ENCODE measurements at regions not wholly inside any gene's neighbourhood (a gene's known extent, or its start where the extent isn't known, plus 50 kb on each side); places are given as distances from the start of the nearest gene placed in this dataset.
"Not testable (repeated sequence)": the region's sequence is repeated elsewhere in the genome, so short reads cannot be mapped to it uniquely, and the experiment has no call there.

DNA sequence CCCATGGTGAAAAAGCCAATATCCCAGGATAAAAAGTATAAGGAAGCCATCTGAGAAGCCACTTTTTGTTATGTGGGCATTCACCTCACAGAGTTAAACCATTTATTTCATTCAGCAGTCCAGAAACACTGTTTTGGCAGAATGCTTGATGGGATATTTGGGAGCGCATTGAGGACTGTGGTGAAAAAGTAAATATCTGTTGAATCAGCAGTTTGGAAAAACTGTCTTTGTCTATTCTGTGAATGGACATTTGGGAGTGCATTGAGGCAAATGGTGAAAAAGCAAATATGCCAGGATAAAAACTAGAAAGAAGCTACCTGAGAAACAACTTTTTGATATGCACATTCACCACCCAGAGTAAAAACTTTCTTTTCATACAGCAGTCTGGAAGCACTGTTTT lies 276.2 kb upstream of the TRIM48 start:
- TF ChIP-seq, protein P1, sequence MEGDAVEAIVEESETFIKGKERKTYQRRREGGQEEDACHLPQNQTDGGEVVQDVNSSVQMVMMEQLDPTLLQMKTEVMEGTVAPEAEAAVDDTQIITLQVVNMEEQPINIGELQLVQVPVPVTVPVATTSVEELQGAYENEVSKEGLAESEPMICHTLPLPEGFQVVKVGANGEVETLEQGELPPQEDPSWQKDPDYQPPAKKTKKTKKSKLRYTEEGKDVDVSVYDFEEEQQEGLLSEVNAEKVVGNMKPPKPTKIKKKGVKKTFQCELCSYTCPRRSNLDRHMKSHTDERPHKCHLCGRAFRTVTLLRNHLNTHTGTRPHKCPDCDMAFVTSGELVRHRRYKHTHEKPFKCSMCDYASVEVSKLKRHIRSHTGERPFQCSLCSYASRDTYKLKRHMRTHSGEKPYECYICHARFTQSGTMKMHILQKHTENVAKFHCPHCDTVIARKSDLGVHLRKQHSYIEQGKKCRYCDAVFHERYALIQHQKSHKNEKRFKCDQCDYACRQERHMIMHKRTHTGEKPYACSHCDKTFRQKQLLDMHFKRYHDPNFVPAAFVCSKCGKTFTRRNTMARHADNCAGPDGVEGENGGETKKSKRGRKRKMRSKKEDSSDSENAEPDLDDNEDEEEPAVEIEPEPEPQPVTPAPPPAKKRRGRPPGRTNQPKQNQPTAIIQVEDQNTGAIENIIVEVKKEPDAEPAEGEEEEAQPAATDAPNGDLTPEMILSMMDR (IDR thresholded peaks at IDR 0.05) = no peak
- no peak overlapping the region for H3K27ac Mint-ChIP-seq (ENCODE audit: unreplicated experiment)
- peaks cover 26% of the 10 kb centered on the region for H3K9me3 Mint-ChIP-seq (ENCODE audit: unreplicated experiment)
- H3K27me3 Mint-ChIP-seq (ENCODE audit: unreplicated experiment) = no peaks in the 10 kb centered on the region
- DNase-seq (ENCODE audit: extremely low spot score, unreplicated experiment) = no peak
- H3K4me1 Mint-ChIP-seq (ENCODE audit: unreplicated experiment) = no peaks in the 10 kb centered on the region
- H3K36me3 Mint-ChIP-seq (ENCODE audit: unreplicated experiment) = no peaks in the 10 kb centered on the region
- no peak overlapping the region for H3K4me3 Mint-ChIP-seq (ENCODE audit: unreplicated experiment)

DNA sequence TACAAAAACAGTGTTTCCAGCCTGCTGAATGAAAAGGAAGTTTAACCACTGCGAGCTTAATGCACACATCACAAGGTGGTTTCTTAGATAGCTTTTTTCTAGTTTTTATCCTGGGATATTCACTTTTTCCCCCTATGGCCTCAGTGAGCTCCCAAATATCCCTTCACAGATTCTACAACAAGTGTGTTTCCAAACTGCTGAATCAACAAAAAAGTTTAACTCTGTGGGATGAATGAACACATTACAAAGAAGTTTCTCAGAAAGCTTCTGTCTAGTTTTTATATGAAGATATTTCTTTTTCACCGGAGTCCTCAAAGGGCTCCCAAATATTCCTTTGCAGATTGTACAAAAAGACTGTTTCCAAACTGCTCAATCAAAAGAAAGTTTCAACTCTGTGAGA lies 233.1 kb upstream of the TRIM48 start:
- H3K36me3 Mint-ChIP-seq (ENCODE audit: unreplicated experiment); DNase-seq (ENCODE audit: extremely low spot score, unreplicated experiment); H3K4me3 Mint-ChIP-seq (ENCODE audit: unreplicated experiment); H3K27me3 Mint-ChIP-seq (ENCODE audit: unreplicated experiment); H3K4me1 Mint-ChIP-seq (ENCODE audit: unreplicated experiment); H3K27ac Mint-ChIP-seq (ENCODE audit: unreplicated experiment): not testable (repeated sequence)
- peaks cover 42% of the 10 kb centered on the region for H3K9me3 Mint-ChIP-seq (ENCODE audit: unreplicated experiment)

DNA sequence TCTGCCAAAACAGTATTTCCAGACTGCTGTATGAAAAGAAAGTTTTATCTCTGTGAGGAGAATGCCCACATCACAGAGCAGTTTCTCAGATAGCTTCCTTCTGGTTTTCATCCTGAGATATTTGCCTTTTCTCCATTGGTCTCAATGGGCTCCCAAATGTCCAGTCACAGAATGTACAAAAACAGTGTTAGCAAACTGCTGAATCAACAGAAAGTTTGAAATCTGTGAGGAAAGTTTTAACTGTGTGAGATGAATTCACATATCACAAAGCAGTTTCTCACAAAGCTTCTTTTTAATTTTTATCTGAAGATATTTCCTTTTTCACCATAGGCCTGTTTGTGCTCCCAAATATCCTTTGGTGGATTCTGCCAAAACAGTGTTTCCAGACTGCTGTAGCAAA lies 207.2 kb upstream of the TRIM48 start:
- Mint-ChIP-seq H3K4me1 (ENCODE audit: unreplicated experiment) (no peaks in the 10 kb centered on the region), H3K27ac (ENCODE audit: unreplicated experiment) (no peak overlapping the region), H3K36me3 (ENCODE audit: unreplicated experiment) (no peaks in the 10 kb centered on the region), H3K4me3 (ENCODE audit: unreplicated experiment) (no peak overlapping the region), H3K9me3 (ENCODE audit: unreplicated experiment) (peaks cover 29% of the 10 kb centered on the region), H3K27me3 (ENCODE audit: unreplicated experiment) (no peaks in the 10 kb centered on the region)
- no peak for DNase-seq (ENCODE audit: extremely low spot score, unreplicated experiment)
- TF ChIP-seq, protein P1 (IDR thresholded peaks at IDR 0.05) = no peak

DNA sequence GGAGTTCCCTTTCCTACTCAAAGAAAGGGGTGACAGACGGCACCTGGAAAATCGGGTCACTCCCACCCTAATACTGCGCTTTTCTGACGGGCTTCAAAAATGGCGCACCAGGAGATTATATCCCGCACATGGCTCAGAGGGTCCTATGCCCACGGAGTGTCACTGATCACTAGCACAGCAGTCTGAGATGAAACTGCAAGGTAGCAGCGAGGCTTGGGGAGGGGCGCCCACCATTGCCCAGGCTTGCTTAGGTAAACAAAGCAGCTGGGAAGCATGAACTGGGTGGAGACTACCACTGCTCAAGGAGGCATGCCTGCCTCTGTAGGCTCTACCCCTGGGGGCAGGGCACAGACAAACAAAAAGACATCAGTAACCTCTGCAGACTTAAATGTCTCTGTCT lies 177.4 kb upstream of the TRIM48 start:
- not testable (repeated sequence) for H3K27ac Mint-ChIP-seq (ENCODE audit: unreplicated experiment); H3K27me3 Mint-ChIP-seq (ENCODE audit: unreplicated experiment); H3K36me3 Mint-ChIP-seq (ENCODE audit: unreplicated experiment); H3K4me3 Mint-ChIP-seq (ENCODE audit: unreplicated experiment); H3K4me1 Mint-ChIP-seq (ENCODE audit: unreplicated experiment)
- H3K9me3 Mint-ChIP-seq (ENCODE audit: unreplicated experiment) = peaks cover 65% of the 10 kb centered on the region
- peak; percentile 64 for DNase-seq (ENCODE audit: extremely low spot score, unreplicated experiment)

DNA sequence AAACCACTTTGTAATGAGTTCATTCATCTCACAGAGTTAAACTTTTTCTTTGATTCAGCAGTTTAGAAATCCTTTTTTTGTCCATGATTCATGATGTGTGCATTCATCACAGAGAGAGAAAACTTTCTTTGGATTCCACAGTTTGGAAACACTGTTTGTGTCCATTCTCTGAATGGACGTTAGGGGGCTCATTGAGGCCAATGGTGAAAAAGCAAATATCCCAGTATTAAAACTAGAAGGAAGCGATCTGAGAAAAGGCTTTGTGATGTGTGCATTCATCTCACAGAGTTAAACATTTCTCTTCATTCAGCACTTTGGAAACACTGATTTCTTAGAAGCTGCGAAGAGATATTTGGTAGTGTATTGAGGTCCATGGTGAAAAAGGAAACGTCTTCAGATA lies 155.6 kb upstream of the TRIM48 start:
- no peak overlapping the region for H3K27ac Mint-ChIP-seq (ENCODE audit: unreplicated experiment)
- no peaks in the 10 kb centered on the region for H3K4me1 Mint-ChIP-seq (ENCODE audit: unreplicated experiment)

More for the DNA sequence above, 155.6 kb upstream of the TRIM48 start:
- no peak for DNase-seq (ENCODE audit: extremely low spot score, unreplicated experiment)
- H3K36me3 Mint-ChIP-seq (ENCODE audit: unreplicated experiment) = no peaks in the 10 kb centered on the region
- peaks cover 38% of the 10 kb centered on the region for H3K9me3 Mint-ChIP-seq (ENCODE audit: unreplicated experiment)
- H3K4me3 Mint-ChIP-seq (ENCODE audit: unreplicated experiment) = no peak overlapping the region
- TF ChIP-seq, protein P1 (IDR thresholded peaks at IDR 0.05) = no peak
- no peaks in the 10 kb centered on the region for H3K27me3 Mint-ChIP-seq (ENCODE audit: unreplicated experiment)
